ENCODE measurements at regions not wholly inside any gene's neighbourhood (a gene's known extent, or its start where the extent isn't known, plus 50 kb on each side); places are given as distances from the start of the nearest gene placed in this dataset.
A peak's percentile ranks its signal among the peaks of the same experiment; 100 is the strongest.

DNA sequence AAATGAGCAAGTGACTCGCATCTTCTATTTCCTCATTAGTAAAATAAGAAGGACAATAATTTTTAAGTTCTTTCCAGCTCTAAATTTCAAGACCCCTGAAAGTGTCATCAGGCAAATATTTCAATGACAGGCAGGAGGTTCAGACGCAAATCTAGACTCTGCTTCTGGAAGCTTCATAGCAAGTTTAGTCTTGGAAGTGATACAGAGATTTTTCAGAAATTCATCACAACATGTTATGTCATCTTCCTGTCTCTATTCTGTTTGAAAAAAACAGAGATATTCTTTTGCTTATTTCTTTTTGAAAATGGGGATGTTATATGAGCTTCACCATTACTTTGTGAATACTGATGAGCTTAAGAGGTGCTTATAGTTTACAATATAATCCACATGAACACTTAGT lies 74.0 kb downstream of the C3orf85 start:
- no peak for DNase-seq

- no peak for DNase-seq
Measured at GRCh38 chr3:109211941-109212340, 75.4 kb downstream of the C3orf85 start.

DNA sequence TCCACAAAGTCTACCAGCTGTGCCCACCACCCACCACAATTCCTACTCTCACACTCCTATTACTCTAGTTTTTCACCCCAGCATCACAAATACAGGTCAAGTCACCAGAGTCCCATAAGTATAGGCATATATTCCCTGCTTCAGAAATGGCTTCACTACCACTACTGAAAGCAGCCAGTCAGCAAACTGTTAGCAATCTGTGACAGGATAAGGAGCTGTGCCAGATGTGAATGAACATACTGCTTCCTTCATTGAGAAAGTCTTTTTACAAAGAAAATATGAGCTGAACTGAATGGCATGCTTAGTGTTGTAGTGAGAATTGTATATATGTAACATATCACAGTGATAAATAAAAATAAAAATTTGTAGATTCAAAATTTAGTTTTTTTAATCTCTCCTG lies 76.8 kb downstream of the C3orf85 start:
- DNase-seq: peak; percentile 6

DNA sequence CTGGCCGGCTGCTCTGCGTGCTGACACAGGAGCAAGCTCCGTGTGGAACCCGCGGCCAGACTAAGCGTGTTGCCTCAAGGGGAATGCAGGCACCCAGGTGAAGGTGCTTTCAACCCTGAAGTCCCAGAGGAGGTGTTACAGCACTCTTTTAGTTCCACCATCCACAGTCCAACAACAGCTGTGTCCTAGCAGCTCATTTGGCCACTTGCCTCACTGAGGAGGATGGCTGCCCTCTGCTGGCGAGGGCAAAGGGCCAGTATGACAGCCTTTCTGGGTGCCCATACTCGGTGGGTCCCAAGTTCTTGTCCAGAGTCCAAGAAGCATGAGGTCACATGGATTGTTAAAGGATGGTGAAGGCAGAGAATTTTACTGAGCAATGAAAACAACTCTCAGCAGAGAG lies 87.8 kb downstream of the C3orf85 start:
- peak; percentile 37 for DNase-seq

GRCh38 chr3:109225516-109225915 lies 89.0 kb downstream of the C3orf85 start:
- no peak for DNase-seq

GRCh38 chr3:109228391-109229080 lies 87.8 kb downstream of the DPPA2 start:
- DNase-seq: no peak

GRCh38 chr3:109229174-109229847 lies 87.0 kb downstream of the DPPA2 start:
- no peak for DNase-seq

DNA sequence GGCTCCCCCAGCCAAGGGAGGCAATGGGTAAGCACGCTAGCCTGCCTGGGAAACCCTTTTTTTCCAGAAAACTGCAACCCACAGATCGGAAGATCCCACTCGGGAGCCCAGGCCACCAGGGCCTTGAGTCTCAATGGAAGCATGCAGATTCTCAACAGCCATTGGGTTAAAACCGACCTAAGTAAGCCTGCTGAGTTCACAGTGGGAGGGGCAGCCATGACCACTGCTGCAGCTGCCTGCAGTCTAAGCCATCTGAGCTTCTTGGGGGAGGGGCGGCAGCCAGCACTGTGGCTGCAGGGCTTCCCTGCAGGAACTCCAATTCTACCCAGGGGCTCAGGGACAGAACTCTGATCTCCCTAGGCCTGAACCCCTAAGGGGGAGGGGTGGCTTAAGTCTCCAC lies 82.0 kb downstream of the DPPA2 start:
- DNase-seq: no peak

GRCh38 chr3:109241459-109242186 lies 74.7 kb downstream of the DPPA2 start:
- DNase-seq: no peak

DNA sequence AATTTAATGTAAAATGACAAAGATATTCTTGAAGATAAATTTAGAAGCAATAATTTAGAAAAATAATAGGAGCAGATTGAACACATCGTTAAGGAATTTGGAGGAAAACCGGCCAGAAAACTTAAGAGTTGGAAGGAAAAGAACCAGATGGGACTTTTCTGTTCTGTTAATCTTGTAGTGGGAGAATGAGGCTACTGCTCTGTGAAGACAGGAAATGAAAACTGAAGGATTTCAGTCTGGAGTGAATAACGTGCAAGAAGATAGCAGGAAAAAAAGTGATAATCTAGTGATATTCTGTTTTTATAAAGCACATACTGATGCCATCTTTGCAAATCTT lies 74.2 kb downstream of the DPPA2 start:
- DNase-seq: no peak

Measured in hematopoietic multipotent progenitor cell treated with erythropoietin and hydrocortisone succinate and interleukin-3 and kit ligand, for 4 days (in vitro differentiated cells).